ENCODE measurements at regions not wholly inside any gene's neighbourhood (a gene's known extent, or its start where the extent isn't known, plus 50 kb on each side); places are given as distances from the start of the nearest gene placed in this dataset.

GRCh38 chr2:104416339-104417000 lies 437.4 kb upstream of the POU3F3 start:
- CTCF ChIA-PET: no interaction called here

DNA sequence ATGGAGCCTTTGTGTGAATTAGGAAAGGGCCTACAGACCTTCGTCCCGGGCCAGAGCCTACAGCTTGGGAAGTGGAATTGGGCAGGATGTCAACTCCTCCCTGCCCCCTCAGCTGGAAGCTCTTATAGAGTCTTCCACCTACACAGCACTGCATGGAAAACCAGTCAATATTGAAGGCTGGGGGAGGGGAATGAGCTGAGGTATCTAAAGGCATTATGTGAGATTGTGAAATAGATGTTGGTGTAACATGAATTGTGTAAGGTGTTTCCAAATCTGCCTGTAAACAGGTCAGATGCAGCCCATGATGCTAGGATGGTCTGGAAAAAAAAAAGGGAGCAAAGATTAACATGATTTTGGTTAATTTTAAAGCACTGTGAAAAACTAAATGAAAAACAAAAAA lies 433.5 kb upstream of the POU3F3 start:
- peaks cover 0 to 12% of the 10 kb centered on the region in 2 experiments for H3K9me3 ChIP-seq (ENCODE audit: control insufficient read depth in 1 of 2, insufficient read depth in 1 of 2, low read length in 2 of 2)
- intact Hi-C loops (cut with DNase I, micrococcal nuclease): no loop called here
- no peaks in the 10 kb centered on the region for H3K4me1 Mint-ChIP-seq (ENCODE audit: low read depth)
- no peaks in the 10 kb centered on the region for H3K4me1 ChIP-seq (ENCODE audit: insufficient read depth, low read length)
- ATAC-seq (ENCODE audit: poor library complexity): no peak
- H3K27ac ChIP-seq (ENCODE audit: low read depth in 1 of 2, low read length in 2 of 2): no peak overlapping the region
- peaks cover 9% of the 10 kb centered on the region for H3K27me3 Mint-ChIP-seq
- ChIA-PET CTCF (no interaction called here), POLR2A (no interaction called here)
- no peak for DNase-seq
- no peaks in the 10 kb centered on the region for H3K36me3 ChIP-seq (ENCODE audit: insufficient read depth, low read length)
- H3K36me3 Mint-ChIP-seq (ENCODE audit: low read depth): no peaks in the 10 kb centered on the region
- no peak overlapping the region for H3K4me3 ChIP-seq (ENCODE audit: low read length)
- H3K4me3 Mint-ChIP-seq: no peak overlapping the region
- H3K9me3 Mint-ChIP-seq: no peaks in the 10 kb centered on the region
- peaks cover 0 to under 1% of the 10 kb centered on the region in 2 experiments for H3K27me3 ChIP-seq (ENCODE audit: control insufficient read depth in 1 of 2, insufficient read depth in 2 of 2, low read length in 2 of 2)
- TF ChIP-seq CTCF (IDR thresholded peaks at IDR 0.05): no peak
- no peak overlapping the region for H3K27ac Mint-ChIP-seq

More at GRCh38 chr2:104416339-104417000, 437.4 kb upstream of the POU3F3 start:
- TF ChIP-seq CTCF (IDR thresholded peaks at IDR 0.05): no peak
- H3K9me3 ChIP-seq (ENCODE audit: control insufficient read depth in 1 of 2, insufficient read depth in 1 of 2, low read length in 2 of 2): peaks cover 0 to 9% of the 10 kb centered on the region in 2 experiments
- Mint-ChIP-seq H3K9me3 (no peaks in the 10 kb centered on the region), H3K27me3 (peaks cover 27% of the 10 kb centered on the region), H3K4me3 (no peak overlapping the region), H3K4me1 (ENCODE audit: low read depth) (no peaks in the 10 kb centered on the region), H3K36me3 (ENCODE audit: low read depth) (no peaks in the 10 kb centered on the region), H3K27ac (no peak overlapping the region)
- intact Hi-C loops (cut with DNase I, micrococcal nuclease): no loop called here
- no peak overlapping the region for H3K4me3 ChIP-seq (ENCODE audit: low read length)
- POLR2A ChIA-PET: no interaction called here
- ATAC-seq (ENCODE audit: poor library complexity) (no peak), DNase-seq (no peak)
- H3K27ac ChIP-seq (ENCODE audit: low read depth in 1 of 2, low read length in 2 of 2): no peak overlapping the region
- H3K27me3 ChIP-seq (ENCODE audit: control insufficient read depth in 1 of 2, insufficient read depth in 2 of 2, low read length in 2 of 2): peaks cover 0 to 3% of the 10 kb centered on the region in 2 experiments
- no peaks in the 10 kb centered on the region for H3K4me1 ChIP-seq (ENCODE audit: insufficient read depth, low read length)
- H3K36me3 ChIP-seq (ENCODE audit: insufficient read depth, low read length): no peaks in the 10 kb centered on the region

DNA sequence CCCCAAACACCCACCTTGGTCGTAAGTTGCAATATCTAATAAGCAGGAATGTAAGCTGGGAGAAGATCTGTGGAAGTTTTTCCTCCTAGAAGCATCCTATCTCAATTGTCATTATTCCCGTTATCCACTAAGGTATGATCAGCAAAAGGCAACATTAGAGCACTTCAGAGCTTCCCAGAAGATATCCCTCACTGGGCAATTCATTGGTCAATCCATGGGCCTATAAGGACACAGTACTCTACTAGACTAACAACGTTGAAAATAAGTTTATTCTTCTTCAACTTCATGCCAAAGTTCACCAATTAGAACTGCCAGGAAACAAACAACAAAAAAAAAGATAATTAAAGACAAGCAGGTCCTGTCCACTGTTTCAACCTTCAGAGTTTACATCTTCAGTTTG lies 433.0 kb upstream of the POU3F3 start:
- intact Hi-C loops (cut with DNase I, micrococcal nuclease): no loop called here
- Histone ChIP-seq H3K9me3 (ENCODE audit: control insufficient read depth in 1 of 2, insufficient read depth in 1 of 2, low read length in 2 of 2) (peaks cover 0 to 12% of the 10 kb centered on the region in 2 experiments), H3K27ac (ENCODE audit: low read depth in 1 of 2, low read length in 2 of 2) (no peak overlapping the region), H3K27me3 (ENCODE audit: control insufficient read depth in 1 of 2, insufficient read depth in 2 of 2, low read length in 2 of 2) (no peaks in the 10 kb centered on the region), H3K36me3 (ENCODE audit: insufficient read depth, low read length) (no peaks in the 10 kb centered on the region), H3K4me3 (ENCODE audit: low read length) (no peak overlapping the region), H3K4me1 (ENCODE audit: insufficient read depth, low read length) (no peaks in the 10 kb centered on the region)
- Mint-ChIP-seq H3K9me3 (no peaks in the 10 kb centered on the region), H3K4me1 (ENCODE audit: low read depth) (no peaks in the 10 kb centered on the region), H3K36me3 (ENCODE audit: low read depth) (no peaks in the 10 kb centered on the region), H3K27ac (no peak overlapping the region), H3K27me3 (peaks cover 12% of the 10 kb centered on the region), H3K4me3 (no peak overlapping the region)
- TF ChIP-seq CTCF (IDR thresholded peaks at IDR 0.05): no peak
- ATAC-seq (ENCODE audit: poor library complexity) (no peak), DNase-seq (no peak)
- ChIA-PET CTCF (no interaction called here), POLR2A (no interaction called here)
